NT2/D1 (cell line): ENCODE measurements at regions not wholly inside any gene's neighbourhood (a gene's known extent, or its start where the extent isn't known, plus 50 kb on each side); places are given as distances from the start of the nearest gene placed in this dataset.

Experiments
- SUZ12 ChIP-seq: IDR thresholded peaks from 2 replicates; pipeline ENCODE4 v1.6.1; 2011; ENCODE audit not compliant: insufficient read length, insufficient read depth; ENCODE audit errors: extremely low read depth
- YY1 ChIP-seq: IDR thresholded peaks from 2 replicates; pipeline ENCODE4 v1.6.1; 2011; ENCODE audit not compliant: insufficient read length, insufficient read depth
- ZNF274 ChIP-seq: IDR thresholded peaks from 2 replicates; pipeline ENCODE4 v1.6.1; 2011; ENCODE audit warnings: mild to moderate bottlenecking, low read depth, low read length

- TF ChIP-seq SUZ12 (no peak), YY1 (no peak), ZNF274 (no peak)
These were observed 219.7 kb upstream of the FGF13 start for GRCh38 chrX:138931212-138931611.
